PC-3 (cell line): ENCODE measurements at regions not wholly inside any gene's neighbourhood (a gene's known extent, or its start where the extent isn't known, plus 50 kb on each side); places are given as distances from the start of the nearest gene placed in this dataset.

Source experiments
- ATAC-seq: fragments of 200-7000 bp; cut with Tn5 transposase; 2 replicates; pipeline ENCODE4 v1.9.1; 2020; ENCODE audit warnings: mild to moderate bottlenecking, moderate library complexity
- BruUV-seq: library from RNA; stranded (reverse); fragments of 400-500 nt; replicated peaks from 2 replicates; lab custom pipeline; 2021; lab: Mats Ljungman, UMichigan
- CTCF ChIA-PET: fragments of 300-600 bp; sonication (Branson Sonifier 250); formaldehyde crosslinking; loops from one replicate; lab custom pipeline; 2022; ENCODE audit warnings: antibody characterized with exemption; lab: Charles Lee
- POLR2A ChIA-PET: fragments of 300-600 bp; sonication (Branson Sonifier 250); formaldehyde crosslinking; loops from one replicate; lab custom pipeline; 2022; ENCODE audit warnings: antibody characterized with exemption; ENCODE audit not compliant: unreplicated experiment; lab: Charles Lee
- DNase-seq: peaks from one replicate; pipeline ENCODE4 v3.0.0-alpha.2; 2015
- H2AFZ ChIP-seq: fragments of 300-600 bp; sonication (generic); 2 replicates; pipeline ENCODE4 v1.6.0; 2016; ENCODE audit warnings: antibody characterized with exemption, low read length
- H3F3A ChIP-seq: fragments of 300-600 bp; sonication (generic); one replicate; pipeline ENCODE4 v1.6.0; 2017; ENCODE audit warnings: antibody characterized with exemption, low read length, control low read depth, mild to moderate bottlenecking; ENCODE audit not compliant: unreplicated experiment
- H3K27ac ChIP-seq: fragments of 300-600 bp; sonication (generic); 2 replicates; pipeline ENCODE4 v1.5.1; 2016; ENCODE audit warnings: mild to moderate bottlenecking, low read length
- H3K27me3 ChIP-seq: fragments of 300-600 bp; sonication (generic); 2 replicates; pipeline ENCODE4 v1.6.1; 2016; ENCODE audit warnings: low read length, mixed read lengths
- H3K36me3 ChIP-seq: fragments of 300-600 bp; sonication (generic); 2 replicates; pipeline ENCODE4 v1.6.1; 2016; ENCODE audit warnings: low read depth, mixed run types, low read length, mixed read lengths
- H3K4me1 ChIP-seq: fragments of 300-600 bp; sonication (generic); 2 replicates; pipeline ENCODE4 v1.5.1; 2016; ENCODE audit warnings: low read length; ENCODE audit not compliant: insufficient read depth
- H3K4me2 ChIP-seq: fragments of 300-600 bp; sonication (generic); 2 replicates; pipeline ENCODE4 v1.6.0; 2016; ENCODE audit warnings: low read length
- H3K4me3 ChIP-seq: fragments of 300-600 bp; sonication (generic); 2 replicates; pipeline ENCODE4 v1.5.1; 2016; ENCODE audit warnings: mild to moderate bottlenecking, low read length, mixed read lengths
- H3K79me2 ChIP-seq: fragments of 300-600 bp; sonication (generic); 2 replicates; pipeline ENCODE4 v1.6.1; 2017; ENCODE audit warnings: low read length, mixed read lengths
- H3K9ac ChIP-seq: fragments of 300-600 bp; sonication (generic); 2 replicates; pipeline ENCODE4 v1.6.0; 2016; ENCODE audit warnings: mild to moderate bottlenecking, low read length
- H3K9me2 ChIP-seq: fragments of 300-600 bp; sonication (generic); replicated peaks from 2 replicates; pipeline ENCODE4 v1.6.1; 2016; ENCODE audit warnings: mixed run types, low read length, mixed read lengths
- H3K9me3 ChIP-seq: fragments of 300-600 bp; sonication (generic); 2 replicates; pipeline ENCODE4 v1.6.1; 2016; ENCODE audit warnings: low read length, mixed read lengths
- H4K20me1 ChIP-seq: fragments of 300-600 bp; sonication (generic); 2 replicates; pipeline ENCODE4 v1.6.1; 2016; ENCODE audit warnings: low read length, mixed read lengths
- EZH2 ChIP-seq: fragments of 300-600 bp; sonication (generic); IDR thresholded peaks from one replicate; pipeline ENCODE4 v1.6.1; 2017; ENCODE audit warnings: antibody characterized with exemption, mild to moderate bottlenecking, low read length; ENCODE audit not compliant: unreplicated experiment
- EZH2phosphoT487 ChIP-seq: fragments of 300-600 bp; sonication (generic); IDR thresholded peaks from 2 replicates; pipeline ENCODE4 v1.6.1; 2018; ENCODE audit warnings: mild to moderate bottlenecking, antibody characterized with exemption, low read length, borderline replicate concordance
- intact Hi-C: fragments of 100-400 bp; cut with micrococcal nuclease; formaldehyde crosslinking; loops from 2 replicates; pipeline ENCODE4 v1.9.0; 2023
- TF ChIP-seq, protein P1 (sequence below): fragments of 300-600 bp; sonication (generic); conservative IDR thresholded peaks from 2 replicates; pipeline ENCODE4 v1.5.1; 2017; ENCODE audit warnings: antibody characterized with exemption, low read depth, mild to moderate bottlenecking, low read length

DNA sequence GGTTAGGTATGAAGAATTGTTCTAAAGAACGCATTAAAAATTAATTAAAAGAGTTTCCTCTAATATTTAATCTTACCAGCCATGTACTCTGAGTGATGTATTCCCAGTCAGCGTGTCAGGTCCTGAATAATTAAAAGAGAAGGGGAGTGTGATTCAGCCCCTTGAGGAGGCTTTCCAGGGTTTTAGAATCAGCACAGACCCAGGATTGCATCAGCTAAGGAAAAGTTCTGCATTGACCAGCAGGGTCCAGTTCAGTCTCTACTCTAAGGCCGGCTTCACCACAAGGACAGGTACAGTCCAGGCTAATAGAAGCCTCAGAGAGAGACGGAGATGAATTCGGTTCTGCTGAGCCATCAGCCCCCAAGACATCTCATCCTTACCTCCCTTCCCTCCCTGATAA, 499.5 kb upstream of the PROK2 start:
- H4K20me1 ChIP-seq = no peaks in the 10 kb centered on the region
- no peak overlapping the region for H3K27ac ChIP-seq
- POLR2A ChIA-PET = no interaction called here
- no peaks in the 10 kb centered on the region for H3F3A ChIP-seq
- no peaks in the 10 kb centered on the region for H3K4me1 ChIP-seq
- H3K27me3 ChIP-seq = peaks cover 59% of the 10 kb centered on the region
- intact Hi-C loops = no loop called here
- no peak overlapping the region for H3K4me3 ChIP-seq
- H3K79me2 ChIP-seq = no peaks in the 10 kb centered on the region
- no peak for ATAC-seq
- no peak overlapping the region for H2AFZ ChIP-seq
- BruUV-seq = no TSS peak
- no peak for DNase-seq
- TF ChIP-seq, protein P1, sequence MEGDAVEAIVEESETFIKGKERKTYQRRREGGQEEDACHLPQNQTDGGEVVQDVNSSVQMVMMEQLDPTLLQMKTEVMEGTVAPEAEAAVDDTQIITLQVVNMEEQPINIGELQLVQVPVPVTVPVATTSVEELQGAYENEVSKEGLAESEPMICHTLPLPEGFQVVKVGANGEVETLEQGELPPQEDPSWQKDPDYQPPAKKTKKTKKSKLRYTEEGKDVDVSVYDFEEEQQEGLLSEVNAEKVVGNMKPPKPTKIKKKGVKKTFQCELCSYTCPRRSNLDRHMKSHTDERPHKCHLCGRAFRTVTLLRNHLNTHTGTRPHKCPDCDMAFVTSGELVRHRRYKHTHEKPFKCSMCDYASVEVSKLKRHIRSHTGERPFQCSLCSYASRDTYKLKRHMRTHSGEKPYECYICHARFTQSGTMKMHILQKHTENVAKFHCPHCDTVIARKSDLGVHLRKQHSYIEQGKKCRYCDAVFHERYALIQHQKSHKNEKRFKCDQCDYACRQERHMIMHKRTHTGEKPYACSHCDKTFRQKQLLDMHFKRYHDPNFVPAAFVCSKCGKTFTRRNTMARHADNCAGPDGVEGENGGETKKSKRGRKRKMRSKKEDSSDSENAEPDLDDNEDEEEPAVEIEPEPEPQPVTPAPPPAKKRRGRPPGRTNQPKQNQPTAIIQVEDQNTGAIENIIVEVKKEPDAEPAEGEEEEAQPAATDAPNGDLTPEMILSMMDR = no peak
- TF ChIP-seq EZH2 (no peak), EZH2phosphoT487 (no peak)
- H3K9me3 ChIP-seq = no peaks in the 10 kb centered on the region
- no peak overlapping the region for H3K9ac ChIP-seq
- no peaks in the 10 kb centered on the region for H3K9me2 ChIP-seq
- CTCF ChIA-PET = no interaction called here
- no peaks in the 10 kb centered on the region for H3K36me3 ChIP-seq
- no peak overlapping the region for H3K4me2 ChIP-seq

DNA sequence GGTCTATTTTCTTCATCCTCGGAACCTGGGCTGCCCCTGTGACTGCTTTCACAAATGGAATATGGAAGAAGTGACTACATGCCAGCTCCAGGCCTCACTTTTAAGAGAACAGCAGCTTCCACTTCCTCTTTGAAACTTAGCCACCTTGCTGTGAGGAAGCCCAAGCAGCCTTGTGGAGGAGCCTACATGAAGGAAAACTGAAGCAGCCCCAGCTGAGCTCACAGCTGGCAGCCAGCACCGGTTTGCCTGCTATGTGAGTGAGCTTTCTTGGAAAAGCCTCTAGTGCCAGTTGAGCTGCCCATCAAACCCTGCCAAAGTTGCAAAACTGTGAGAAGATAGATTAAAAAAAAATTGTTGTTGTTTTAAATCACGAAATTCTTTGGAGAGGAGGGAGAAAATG, 498.0 kb upstream of the PROK2 start:
- DNase-seq (no peak), ATAC-seq (no peak)
- intact Hi-C loops = no loop called here
- no peaks in the 10 kb centered on the region for H3F3A ChIP-seq
- no peaks in the 10 kb centered on the region for H4K20me1 ChIP-seq
- BruUV-seq = no TSS peak
- ChIA-PET CTCF (no interaction called here), POLR2A (no interaction called here)
- H3K36me3 ChIP-seq = no peaks in the 10 kb centered on the region
- no peak overlapping the region for H3K9ac ChIP-seq
- no peaks in the 10 kb centered on the region for H3K9me2 ChIP-seq
- no peaks in the 10 kb centered on the region for H3K79me2 ChIP-seq
- no peak overlapping the region for H3K4me3 ChIP-seq
- TF ChIP-seq, protein P1 = no peak
- TF ChIP-seq EZH2phosphoT487 (no peak), EZH2 (no peak)
- no peak overlapping the region for H2AFZ ChIP-seq
- no peak overlapping the region for H3K4me2 ChIP-seq
- no peaks in the 10 kb centered on the region for H3K4me1 ChIP-seq
- H3K9me3 ChIP-seq = no peaks in the 10 kb centered on the region
- H3K27me3 ChIP-seq = peaks cover 45% of the 10 kb centered on the region
- no peak overlapping the region for H3K27ac ChIP-seq

DNA sequence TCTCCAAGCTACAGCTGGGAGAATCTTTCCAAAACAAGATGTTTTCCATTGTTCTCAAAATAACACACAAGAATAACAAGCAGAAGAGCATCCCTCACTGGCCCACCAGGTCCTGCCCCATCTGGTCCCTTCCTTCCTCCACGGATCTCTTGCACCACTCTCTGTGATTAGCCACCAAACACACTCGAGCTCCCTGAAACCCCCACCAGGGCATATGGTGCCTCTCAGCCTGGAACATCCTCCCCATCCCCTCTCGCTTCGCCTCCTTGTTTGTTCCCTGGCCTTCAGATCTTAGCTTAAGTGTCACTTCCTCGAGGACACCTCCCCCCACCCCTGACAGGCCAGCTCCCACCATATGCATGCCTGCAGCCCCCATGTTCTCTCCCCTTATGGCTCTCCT, 496.6 kb upstream of the PROK2 start:
- no peaks in the 10 kb centered on the region for H3K36me3 ChIP-seq
- intact Hi-C loops = no loop called here
- ChIA-PET CTCF (no interaction called here), POLR2A (no interaction called here)
- TF ChIP-seq EZH2phosphoT487 (no peak), EZH2 (no peak)
- TF ChIP-seq, protein P1 = no peak
- H3K9me2 ChIP-seq = no peaks in the 10 kb centered on the region
- H3K9me3 ChIP-seq = no peaks in the 10 kb centered on the region
- no peaks in the 10 kb centered on the region for H3K79me2 ChIP-seq
- peaks cover 32% of the 10 kb centered on the region for H3K27me3 ChIP-seq
- no peaks in the 10 kb centered on the region for H3F3A ChIP-seq
- no TSS peak for BruUV-seq
- H3K9ac ChIP-seq = no peak overlapping the region
- no peak overlapping the region for H3K4me3 ChIP-seq
- H3K4me2 ChIP-seq = no peak overlapping the region
- no peak overlapping the region for H3K27ac ChIP-seq
- DNase-seq = no peak
- no peaks in the 10 kb centered on the region for H4K20me1 ChIP-seq
- H2AFZ ChIP-seq = no peak overlapping the region
- no peaks in the 10 kb centered on the region for H3K4me1 ChIP-seq
- ATAC-seq = no peak
